ENCODE measurements at regions not wholly inside any gene's neighbourhood (a gene's known extent, or its start where the extent isn't known, plus 50 kb on each side); places are given as distances from the start of the nearest gene placed in this dataset.

GRCh38 chr2:188919824-188920223 is 54.3 kb upstream of the COL3A1 start:
- DNase-seq (ENCODE audit: low read depth) = no peak

- no peak for DNase-seq (ENCODE audit: low read depth)
Measured at GRCh38 chr2:188922191-188922590, 52.0 kb upstream of the COL3A1 start.
